BLaER1 treated with 17β-estradiol and CSF1 and Interleukin-3, amounts not matched to agents 10 nM and 100 nM (cell line): ENCODE measurements at regions not wholly inside any gene's neighbourhood (a gene's known extent, or its start where the extent isn't known, plus 50 kb on each side); places are given as distances from the start of the nearest gene placed in this dataset.

Source experiments
- H3K27ac ChIP-seq, 11 experiments: shearing (Covaris generic); formaldehyde crosslinking; 2 replicates each; pipeline ENCODE4 v1.8.1; 2022
- H3K27me3 ChIP-seq, 11 experiments: shearing (Covaris generic); formaldehyde crosslinking; 2 replicates each; pipeline ENCODE4 v1.8.1; 2022
- H3K36me3 ChIP-seq, 11 experiments: shearing (Covaris generic); formaldehyde crosslinking; 2 replicates each; pipeline ENCODE4 v1.8.1; 2022
- H3K4me1 ChIP-seq, 10 experiments: shearing (Covaris generic); formaldehyde crosslinking; 2 replicates each; pipeline ENCODE4 v1.8.1; 2022
- H3K4me2 ChIP-seq, 11 experiments: shearing (Covaris generic); formaldehyde crosslinking; 2 replicates each; pipeline ENCODE4 v1.8.1; 2022
- H3K4me3 ChIP-seq, 10 experiments: shearing (Covaris generic); formaldehyde crosslinking; 2 replicates each; pipeline ENCODE4 v1.8.1; 2022
- H3K9ac ChIP-seq, 11 experiments: shearing (Covaris generic); formaldehyde crosslinking; 2 replicates each; pipeline ENCODE4 v1.8.1; 2022
- H3K9me3 ChIP-seq, 11 experiments: shearing (Covaris generic); formaldehyde crosslinking; replicated peaks in 1 of 11; 2 replicates each; pipeline ENCODE4 v1.8.1; 2022
- H4K20me1 ChIP-seq, 11 experiments: shearing (Covaris generic); formaldehyde crosslinking; 2 replicates each; pipeline ENCODE4 v1.8.1; 2022
- Cebpa-rat ChIP-seq, 11 experiments: shearing (Covaris generic); IDR thresholded peaks; 2 replicates each; pipeline ENCODE4 v1.8.1; 2022

DNA sequence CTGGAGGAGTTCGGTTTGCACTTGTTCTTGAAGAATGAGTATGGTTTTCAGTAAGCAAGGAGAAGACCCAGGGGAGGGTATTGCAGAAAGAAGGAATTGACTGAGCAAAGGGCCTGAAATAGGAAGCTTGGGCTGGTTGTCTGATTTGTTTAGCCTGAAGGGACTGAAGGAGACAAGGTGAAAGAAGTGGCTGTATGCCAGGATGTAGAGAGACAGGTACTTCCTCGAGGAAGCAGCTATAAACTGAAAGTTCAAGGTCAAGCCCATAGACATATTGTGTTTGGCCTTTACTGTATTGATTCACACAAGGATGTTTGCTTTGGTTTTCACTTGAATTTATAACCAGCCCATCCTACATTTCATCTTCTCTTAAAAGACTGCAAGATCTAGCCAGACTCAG, 183.1 kb downstream of the PALM2AKAP2 start:
- TF ChIP-seq Cebpa-rat (IDR thresholded peaks at IDR 0.05) = no peak
- Histone ChIP-seq H3K4me1 (peaks cover 21 to 35% (median 28%) of the 10 kb centered on the region in 10 experiments), H3K9me3 (no peaks in the 10 kb centered on the region), H4K20me1 (peaks cover 0 to 14% (median 1%) of the 10 kb centered on the region in 11 experiments; a peak in 6 of 22 replicates), H3K27ac (no peak overlapping the region), H3K4me3 (no peak overlapping the region), H3K27me3 (peaks cover 0 to 74% (median 4%) of the 10 kb centered on the region in 11 experiments; a peak in 10 of 22 replicates), H3K36me3 (no peaks in the 10 kb centered on the region), H3K4me2 (no peak overlapping the region), H3K9ac (no peak overlapping the region)

GRCh38 chr9:109966643-109967368, 186.8 kb downstream of the PALM2AKAP2 start:
- peaks cover 0 to 87% (median 21%) of the 10 kb centered on the region in 11 experiments; a peak in 13 of 22 replicates for H3K27me3 ChIP-seq
- H3K4me1 ChIP-seq = peaks cover 40 to 53% (median 46%) of the 10 kb centered on the region in 10 experiments
- peak overlapping the region in 5 of 11 experiments; percentile 6 to 77 (median 53); a peak in 8 of 22 replicates for H3K27ac ChIP-seq
- peak overlapping the region; percentile 68 to 90 (median 74) for H3K4me2 ChIP-seq
- peak overlapping the region in 3 of 11 experiments; percentile 30 to 62 (median 47); a peak in 5 of 22 replicates for H3K9ac ChIP-seq
- peaks cover 0 to 27% (median 6%) of the 10 kb centered on the region in 11 experiments; a peak in 8 of 22 replicates for H4K20me1 ChIP-seq
- no peak overlapping the region; a peak in 1 of 20 replicates for H3K4me3 ChIP-seq
- no peaks in the 10 kb centered on the region for H3K36me3 ChIP-seq
- peak in 4 of 11 experiments; percentile 23 to 52 (median 33); a peak in 2 of 22 replicates for TF ChIP-seq Cebpa-rat (IDR thresholded peaks at IDR 0.05)
- no peaks in the 10 kb centered on the region for H3K9me3 ChIP-seq

GRCh38 chr9:109967651-109968642, 187.9 kb downstream of the PALM2AKAP2 start:
- peak overlapping the region in 6 of 11 experiments; percentile 6 to 77 (median 52); a peak in 9 of 22 replicates for H3K27ac ChIP-seq
- no peak overlapping the region for H3K4me3 ChIP-seq
- no peak for TF ChIP-seq Cebpa-rat (IDR thresholded peaks at IDR 0.05)
- no peaks in the 10 kb centered on the region for H3K9me3 ChIP-seq
- H4K20me1 ChIP-seq = peaks cover 0 to 27% (median 6%) of the 10 kb centered on the region in 11 experiments; a peak in 8 of 22 replicates
- peaks cover 0 to 85% (median 21%) of the 10 kb centered on the region in 11 experiments; a peak in 13 of 22 replicates for H3K27me3 ChIP-seq
- peak overlapping the region; percentile 68 to 90 (median 74) for H3K4me2 ChIP-seq
- no peak overlapping the region; a peak in 2 of 22 replicates for H3K9ac ChIP-seq
- H3K36me3 ChIP-seq = no peaks in the 10 kb centered on the region
- H3K4me1 ChIP-seq = peaks cover 38 to 60% (median 49%) of the 10 kb centered on the region in 10 experiments

DNA sequence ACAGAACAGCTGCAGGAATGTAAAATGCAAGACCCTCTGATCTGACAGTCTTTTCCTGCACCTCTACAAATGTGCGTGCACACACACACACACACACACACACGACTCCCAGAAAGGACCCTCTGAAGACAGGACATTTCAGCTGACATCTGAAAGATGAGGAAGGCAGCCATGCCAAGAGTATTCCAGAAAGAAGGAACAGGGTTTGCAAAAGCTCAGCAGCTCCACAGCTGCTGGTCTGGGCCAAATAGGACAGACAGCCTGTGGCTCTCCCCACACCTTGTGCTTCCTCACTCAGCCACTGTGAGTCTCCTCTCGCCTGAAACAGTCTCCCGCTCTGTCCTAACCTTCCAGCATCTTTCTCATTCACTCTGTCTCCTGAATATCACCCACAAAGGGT, 189.0 kb downstream of the PALM2AKAP2 start:
- Histone ChIP-seq H3K4me3 (no peak overlapping the region), H4K20me1 (peaks cover 0 to 27% (median 6%) of the 10 kb centered on the region in 11 experiments; a peak in 8 of 22 replicates), H3K27ac (no peak overlapping the region), H3K9ac (no peak overlapping the region), H3K36me3 (no peaks in the 10 kb centered on the region), H3K4me1 (peaks cover 38 to 71% (median 49%) of the 10 kb centered on the region in 10 experiments), H3K9me3 (no peaks in the 10 kb centered on the region; a peak in 1 of 22 replicates), H3K4me2 (peak overlapping the region; percentile 68 to 83 (median 72); a peak in 18 of 22 replicates), H3K27me3 (peaks cover 0 to 75% (median 21%) of the 10 kb centered on the region in 11 experiments; a peak in 13 of 22 replicates)
- TF ChIP-seq Cebpa-rat (IDR thresholded peaks at IDR 0.05) = no peak

- H3K4me1 ChIP-seq = peaks cover 38 to 78% (median 52%) of the 10 kb centered on the region in 10 experiments
- H3K4me3 ChIP-seq = no peak overlapping the region
- no peak overlapping the region for H3K9ac ChIP-seq
- no peaks in the 10 kb centered on the region for H3K36me3 ChIP-seq
- no peak for TF ChIP-seq Cebpa-rat (IDR thresholded peaks at IDR 0.05)
- H3K9me3 ChIP-seq = no peaks in the 10 kb centered on the region; a peak in 1 of 22 replicates
- H3K4me2 ChIP-seq = peak overlapping the region in 10 of 11 experiments; percentile 9 to 83 (median 71); a peak in 10 of 22 replicates
- H3K27ac ChIP-seq = no peak overlapping the region
- H3K27me3 ChIP-seq = peaks cover 0 to 68% (median 17%) of the 10 kb centered on the region in 11 experiments; a peak in 13 of 22 replicates
- peaks cover 0 to 27% (median 6%) of the 10 kb centered on the region in 11 experiments; a peak in 8 of 22 replicates for H4K20me1 ChIP-seq
Observed at GRCh38 chr9:109969573-109970237, 189.7 kb downstream of the PALM2AKAP2 start.

DNA sequence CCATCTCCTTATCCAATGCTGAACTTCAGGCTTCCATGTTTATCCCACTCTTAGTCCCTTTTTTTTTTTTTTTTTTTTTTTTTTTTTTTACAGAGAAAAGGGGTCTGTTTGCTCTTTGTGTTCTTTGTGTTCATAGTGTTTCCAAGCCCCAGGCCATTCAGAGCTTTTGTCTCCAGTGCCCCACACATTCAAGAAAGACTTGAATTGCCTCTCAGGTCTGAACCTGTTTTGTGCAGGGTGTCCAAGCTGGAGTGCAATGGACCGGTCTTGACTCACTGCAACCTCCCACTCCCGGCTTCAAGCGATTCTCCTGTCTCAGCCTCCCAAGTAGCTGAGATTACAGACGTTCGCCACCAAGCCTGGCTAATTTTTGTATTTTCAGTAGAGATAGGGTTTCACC, 191.2 kb downstream of the PALM2AKAP2 start:
- peaks cover 0 to 53% (median 17%) of the 10 kb centered on the region in 11 experiments; a peak in 13 of 22 replicates for H3K27me3 ChIP-seq
- no peaks in the 10 kb centered on the region for H3K36me3 ChIP-seq
- no peak overlapping the region for H3K27ac ChIP-seq
- peaks cover 0 to 27% (median 6%) of the 10 kb centered on the region in 11 experiments; a peak in 8 of 22 replicates for H4K20me1 ChIP-seq
- H3K9ac ChIP-seq = no peak overlapping the region
- no peaks in the 10 kb centered on the region; a peak in 1 of 22 replicates for H3K9me3 ChIP-seq
- no peak overlapping the region for H3K4me2 ChIP-seq
- H3K4me3 ChIP-seq = no peak overlapping the region
- no peak for TF ChIP-seq Cebpa-rat (IDR thresholded peaks at IDR 0.05)
- peaks cover 31 to 82% (median 46%) of the 10 kb centered on the region in 10 experiments for H3K4me1 ChIP-seq

DNA sequence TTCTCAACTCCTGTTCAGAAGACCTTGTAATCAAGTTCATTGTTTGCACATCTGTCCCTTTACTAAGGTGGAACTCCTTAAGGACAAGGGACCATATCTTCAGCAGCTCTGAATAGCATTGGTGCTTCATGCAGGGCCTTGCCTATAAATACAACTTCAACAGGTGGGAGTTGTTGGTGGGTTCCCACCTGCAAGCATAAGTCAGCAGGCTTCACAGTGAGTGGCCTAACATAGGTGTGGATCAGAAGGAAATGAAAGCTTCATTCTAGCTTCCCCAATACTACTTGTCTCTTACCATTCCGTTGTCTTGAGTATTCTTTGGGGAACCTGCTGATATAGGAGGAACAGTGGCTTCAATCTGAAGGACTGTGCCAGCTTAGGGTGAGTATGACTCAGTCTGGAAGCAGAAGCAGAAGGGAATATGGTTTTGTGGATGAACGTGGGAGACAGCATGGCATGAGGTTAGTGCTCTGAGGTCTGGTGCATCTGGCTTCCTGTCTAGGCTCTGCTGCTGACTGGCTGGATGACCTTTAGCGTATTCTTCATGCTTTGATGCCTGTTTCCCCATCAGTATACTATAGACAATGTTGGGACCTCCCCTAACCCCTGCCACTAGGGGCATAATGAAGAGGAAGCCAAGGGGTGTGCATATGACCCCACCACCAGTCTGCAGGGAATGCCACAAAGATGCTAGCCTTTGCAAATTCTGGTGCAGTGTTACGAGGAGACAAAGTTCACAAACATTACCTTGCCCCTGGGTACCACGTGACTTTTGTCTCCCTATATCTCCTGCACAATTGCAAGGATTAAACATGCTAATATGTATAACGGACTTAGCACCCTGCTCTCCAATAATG, 192.3 kb downstream of the PALM2AKAP2 start:
- peaks cover 0 to 53% (median 17%) of the 10 kb centered on the region in 11 experiments; a peak in 13 of 22 replicates for H3K27me3 ChIP-seq
- peaks cover 21 to 72% (median 36%) of the 10 kb centered on the region in 10 experiments for H3K4me1 ChIP-seq
- H3K9ac ChIP-seq = no peak overlapping the region
- H3K9me3 ChIP-seq = no peaks in the 10 kb centered on the region; a peak in 1 of 22 replicates
- no peaks in the 10 kb centered on the region for H3K36me3 ChIP-seq
- no peak overlapping the region for H3K27ac ChIP-seq
- H3K4me2 ChIP-seq = peak overlapping the region in 3 of 11 experiments; percentile 16 to 91 (median 38); a peak in 5 of 22 replicates
- H3K4me3 ChIP-seq = no peak overlapping the region
- TF ChIP-seq Cebpa-rat (IDR thresholded peaks at IDR 0.05) = no peak
- H4K20me1 ChIP-seq = peaks cover 0 to 18% (median 3%) of the 10 kb centered on the region in 11 experiments; a peak in 8 of 22 replicates
